ENCODE measurements at regions not wholly inside any gene's neighbourhood (a gene's known extent, or its start where the extent isn't known, plus 50 kb on each side); places are given as distances from the start of the nearest gene placed in this dataset.

DNA sequence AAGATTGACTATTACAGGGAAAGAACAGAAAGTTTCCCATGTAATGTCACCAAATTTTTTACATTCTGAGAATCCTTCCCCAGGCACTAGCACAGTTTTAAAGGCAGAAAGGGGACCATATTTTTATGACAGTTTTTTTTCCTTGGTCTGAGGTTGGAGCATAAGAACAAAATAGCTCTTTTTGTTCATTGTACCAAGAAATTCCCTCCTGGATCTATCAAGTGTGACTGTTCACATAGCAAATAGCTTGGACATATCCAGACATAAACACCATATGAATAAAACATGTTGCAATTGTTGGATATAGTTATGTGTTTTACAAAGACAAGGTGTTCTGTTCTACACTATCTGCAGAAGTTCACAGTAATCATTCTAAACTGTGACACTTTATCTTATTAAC, 182.4 kb upstream of the ADGRL2 start:
- no peak for DNase-seq (ENCODE audit: low spot score)

DNA sequence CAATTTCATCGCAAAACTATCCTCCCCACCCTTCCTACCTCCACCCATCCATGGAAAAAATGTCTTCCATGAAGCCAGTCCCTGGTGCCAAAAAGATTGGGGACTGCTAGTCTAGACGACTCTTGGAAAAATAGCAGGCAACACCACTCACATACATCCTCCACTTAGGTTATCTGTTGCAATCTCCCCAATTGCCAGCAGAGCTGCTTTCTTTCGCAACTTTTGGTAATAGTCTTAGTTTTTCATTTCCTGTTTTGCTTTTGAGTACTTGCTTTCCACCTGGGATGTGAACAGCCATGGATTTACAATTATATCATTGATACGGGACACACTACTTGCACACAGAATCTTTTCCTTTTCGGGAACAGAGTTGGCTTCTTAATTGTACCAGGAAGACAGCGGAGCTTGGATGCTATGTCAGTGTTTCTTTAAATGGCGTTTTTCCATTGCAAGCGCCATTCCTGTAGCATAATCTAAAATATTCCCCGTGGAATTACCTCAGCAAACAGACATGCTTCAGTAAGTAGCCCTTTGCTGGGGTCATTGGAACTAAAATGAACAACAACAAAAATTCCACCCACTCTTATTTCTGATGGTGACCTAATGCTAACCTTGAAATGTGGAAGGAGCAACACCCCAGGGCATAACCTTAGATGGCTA, 183.3 kb upstream of the ADGRL2 start:
- no peak for DNase-seq (ENCODE audit: low spot score)

DNA sequence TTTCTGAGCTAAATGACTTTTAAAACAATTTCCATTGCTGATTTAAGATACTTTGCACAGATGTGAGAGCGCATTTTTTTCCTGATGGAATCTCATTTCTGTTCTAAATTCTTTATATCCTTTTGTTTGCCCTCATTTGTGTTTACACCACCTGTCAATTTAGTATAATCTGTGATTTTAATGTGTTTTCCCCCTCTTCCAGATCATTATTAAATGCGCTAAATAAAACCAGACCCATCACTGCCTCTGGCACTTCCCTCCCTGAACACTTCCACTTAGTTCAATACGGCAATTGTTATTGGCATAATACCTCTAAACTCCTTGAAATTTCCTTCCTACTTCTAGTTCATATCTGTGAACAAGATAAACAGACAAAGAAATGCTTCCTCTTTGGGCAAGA, 186.9 kb upstream of the ADGRL2 start:
- DNase-seq (ENCODE audit: low spot score), result no peak

DNA sequence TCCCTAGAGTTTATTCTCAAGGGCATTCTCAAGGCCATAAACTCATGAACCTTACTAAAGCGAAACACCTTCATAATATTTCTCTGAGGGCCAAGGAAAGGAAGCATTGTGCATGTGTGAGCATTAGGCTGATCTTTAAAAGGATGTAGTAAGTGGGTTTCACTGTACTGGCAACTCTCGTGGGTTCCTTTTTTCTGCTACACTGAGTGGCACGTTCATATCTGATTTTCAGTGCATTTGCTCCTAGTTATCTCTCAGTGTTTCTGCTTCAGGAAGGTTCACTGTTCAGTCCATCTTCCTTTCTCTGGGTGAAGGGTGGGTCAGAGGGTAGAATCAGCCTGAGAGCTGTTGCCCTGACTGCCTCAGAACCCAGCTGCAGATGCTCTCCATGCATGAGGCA, 192.8 kb upstream of the ADGRL2 start:
- DNase-seq (ENCODE audit: low spot score), result no peak

DNA sequence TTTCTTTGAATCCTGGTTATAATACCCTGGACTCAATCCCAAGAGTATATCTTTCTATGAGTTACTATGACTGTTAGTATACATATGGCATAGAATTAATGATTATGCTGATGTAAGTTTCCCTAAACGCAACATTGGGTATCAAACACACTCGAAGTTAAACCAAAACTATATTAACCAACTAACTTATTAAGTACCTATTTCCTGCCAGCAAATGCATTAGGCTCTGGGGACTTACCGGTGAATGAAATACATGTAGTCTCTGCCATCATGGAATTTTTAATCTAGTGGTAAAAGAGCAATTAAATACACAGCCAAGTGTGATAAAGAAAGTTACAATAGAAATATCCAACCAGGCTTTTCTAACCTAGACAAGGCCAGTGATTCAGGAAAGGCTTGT, 193.6 kb upstream of the ADGRL2 start:
- no peak for DNase-seq (ENCODE audit: low spot score)

DNA sequence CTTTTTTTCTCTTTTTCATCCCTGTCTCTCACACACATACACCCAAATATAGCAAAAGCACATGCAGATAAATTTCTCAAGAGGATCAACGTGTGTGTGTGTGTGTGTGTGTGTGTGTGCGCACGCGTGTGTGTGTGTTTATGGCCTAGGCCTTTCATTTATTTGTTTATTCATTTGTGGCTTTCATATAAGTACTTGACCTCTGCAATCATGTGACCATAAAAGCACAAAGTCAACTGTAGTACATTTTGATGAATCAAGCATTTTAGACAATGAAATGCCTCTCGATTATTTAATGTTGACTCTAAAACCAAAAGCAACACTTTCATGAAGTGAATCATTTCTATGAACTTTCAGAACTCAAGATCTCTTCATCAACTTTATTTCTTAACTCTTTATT, 194.1 kb upstream of the ADGRL2 start:
- DNase-seq (ENCODE audit: low spot score), result no peak

DNA sequence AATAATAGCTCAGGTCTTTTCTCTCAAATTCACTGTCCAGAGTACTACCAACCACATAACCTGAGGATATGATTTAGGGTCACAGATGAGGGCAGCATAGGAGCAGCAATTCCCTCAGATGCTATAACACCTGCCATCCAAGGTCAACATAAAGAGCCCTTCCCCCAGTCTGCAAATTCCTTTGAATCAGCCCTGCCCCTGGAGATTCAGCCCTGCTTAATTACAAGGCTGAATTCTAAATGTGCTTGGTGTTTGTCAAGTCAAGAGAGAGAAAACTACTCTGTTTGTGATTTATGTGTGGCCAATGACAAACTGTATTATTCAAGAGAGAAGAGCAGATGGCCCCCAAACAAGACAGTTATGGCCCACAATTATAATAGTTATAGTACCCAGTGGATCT, 195.7 kb upstream of the ADGRL2 start:
- DNase-seq (ENCODE audit: low spot score), result no peak

DNA sequence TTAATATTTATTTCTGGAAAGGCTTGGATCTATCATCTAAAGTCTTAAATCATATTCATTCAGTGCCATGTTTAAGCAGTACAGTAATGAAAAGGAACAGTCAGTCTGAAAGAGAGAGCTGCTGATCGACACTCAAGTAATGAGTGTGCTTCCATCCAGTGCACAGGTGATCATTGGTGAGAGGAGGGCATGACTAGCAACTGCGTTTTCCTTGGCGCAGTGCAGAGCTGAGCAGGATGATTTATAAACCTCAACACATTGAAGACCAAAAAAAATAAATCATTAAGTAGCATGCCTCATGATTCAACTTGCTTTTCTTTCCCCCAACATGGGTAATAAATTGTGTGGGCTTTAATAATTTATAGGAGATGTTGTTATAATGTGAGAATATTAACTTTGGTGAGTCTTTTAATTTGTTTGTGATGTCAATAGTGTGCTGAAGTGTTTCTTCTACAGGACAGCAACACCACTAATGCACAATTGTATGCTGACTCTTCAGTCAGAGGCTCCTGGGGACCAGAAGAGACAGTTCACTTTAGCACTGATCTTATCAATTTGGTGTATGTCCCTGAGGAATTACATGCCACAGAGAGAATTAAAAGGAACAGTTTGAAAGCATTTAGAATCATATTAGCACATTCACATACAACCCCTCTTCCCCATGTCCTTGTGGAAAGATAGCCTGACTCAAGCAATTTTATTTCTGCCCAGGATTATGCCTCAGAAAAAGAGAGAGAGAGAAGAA, 199.7 kb upstream of the ADGRL2 start:
- DNase-seq (ENCODE audit: low spot score), result no peak

DNA sequence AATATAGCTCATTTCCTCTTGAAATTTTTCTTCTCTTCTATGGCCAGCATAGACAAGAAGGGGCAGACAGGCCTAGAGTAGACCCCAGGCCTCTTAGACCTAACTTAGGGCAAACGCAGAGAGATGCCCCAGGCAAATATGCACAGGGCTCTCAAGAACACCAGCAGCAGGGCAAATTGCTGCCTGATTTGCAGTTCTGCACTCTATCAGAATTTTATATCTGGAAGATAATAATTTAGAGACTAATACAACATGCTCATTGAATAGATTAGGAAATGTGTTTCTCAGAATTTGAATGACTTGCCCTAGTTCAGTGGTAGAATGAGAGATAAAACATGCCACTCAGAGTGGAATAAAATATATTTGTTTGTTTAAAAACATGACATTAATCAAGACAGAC, 200.4 kb upstream of the ADGRL2 start:
- no peak for DNase-seq (ENCODE audit: low spot score)

DNA sequence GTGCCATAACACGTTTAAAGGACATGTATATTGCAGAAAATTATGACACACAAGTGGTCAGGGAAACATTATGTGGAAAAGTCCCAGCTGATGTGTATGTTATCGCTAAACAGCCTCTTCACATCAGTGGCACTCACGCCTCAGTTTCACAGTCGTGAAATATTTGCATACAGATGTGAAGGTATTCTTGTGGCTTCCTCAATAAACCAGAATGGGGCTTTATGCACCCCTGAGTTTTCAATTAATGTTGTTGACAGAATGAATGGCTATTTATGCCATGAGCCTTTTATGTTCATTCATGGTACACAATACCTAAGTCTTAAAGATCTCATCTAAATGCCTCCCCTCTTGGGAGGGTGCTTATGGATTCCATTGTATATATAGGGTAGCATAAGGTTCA, 202.1 kb upstream of the ADGRL2 start:
- no peak for DNase-seq (ENCODE audit: low spot score)

DNA sequence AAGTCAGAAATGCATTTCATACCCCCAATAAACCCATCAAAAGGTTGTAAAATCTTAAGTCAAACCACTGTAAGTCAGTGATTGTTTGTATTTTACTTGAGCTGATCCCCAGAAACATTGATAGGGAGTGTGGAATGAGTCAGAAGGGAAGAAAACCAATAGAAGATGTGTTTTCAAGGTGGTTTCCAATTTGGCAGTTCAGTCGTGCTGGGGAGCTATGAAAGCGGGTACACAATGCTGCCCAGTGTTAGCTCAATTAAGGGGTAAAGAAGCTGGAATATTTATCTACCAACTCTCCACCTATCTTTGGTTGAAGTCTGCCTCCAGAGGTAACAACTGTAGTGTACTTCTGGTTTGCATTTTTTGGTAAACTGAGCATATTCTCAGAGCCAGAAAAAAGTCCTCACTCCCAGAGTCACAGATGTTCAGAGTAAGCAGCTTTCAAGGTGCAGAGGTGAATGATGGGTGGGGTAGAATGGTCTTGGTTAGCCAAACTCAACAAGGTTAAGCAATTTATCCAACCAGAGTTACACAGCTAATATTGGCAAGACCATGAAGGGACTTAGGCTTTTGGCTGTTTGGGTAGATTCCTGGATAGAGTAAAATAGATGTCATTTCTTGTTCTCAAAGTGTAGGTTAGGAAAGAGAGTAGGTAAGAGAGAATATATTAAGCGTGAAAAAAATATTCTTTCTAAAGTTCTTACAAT, 202.9 kb upstream of the ADGRL2 start:
- no peak for DNase-seq (ENCODE audit: low spot score)

DNA sequence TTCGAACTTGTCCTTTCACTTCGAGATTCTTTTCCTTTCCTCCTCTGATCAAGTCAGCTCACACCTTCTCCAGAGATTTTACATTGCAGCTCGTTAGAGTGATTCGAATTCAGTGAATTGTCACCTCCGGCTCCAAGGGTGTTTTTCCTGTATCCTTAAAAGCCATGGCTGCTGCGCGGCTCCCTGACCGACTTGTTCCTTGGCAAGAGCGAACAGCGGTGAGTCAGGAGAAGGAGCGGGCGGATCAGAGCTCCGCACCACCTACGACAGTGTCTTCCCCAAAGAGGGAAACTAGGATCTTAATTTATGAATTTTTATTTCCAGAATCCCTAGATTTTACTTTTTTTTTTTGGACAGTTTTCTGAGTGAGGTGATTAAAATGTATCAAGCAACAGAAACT, 204.4 kb upstream of the ADGRL2 start:
- no peak for DNase-seq (ENCODE audit: low spot score)

DNA sequence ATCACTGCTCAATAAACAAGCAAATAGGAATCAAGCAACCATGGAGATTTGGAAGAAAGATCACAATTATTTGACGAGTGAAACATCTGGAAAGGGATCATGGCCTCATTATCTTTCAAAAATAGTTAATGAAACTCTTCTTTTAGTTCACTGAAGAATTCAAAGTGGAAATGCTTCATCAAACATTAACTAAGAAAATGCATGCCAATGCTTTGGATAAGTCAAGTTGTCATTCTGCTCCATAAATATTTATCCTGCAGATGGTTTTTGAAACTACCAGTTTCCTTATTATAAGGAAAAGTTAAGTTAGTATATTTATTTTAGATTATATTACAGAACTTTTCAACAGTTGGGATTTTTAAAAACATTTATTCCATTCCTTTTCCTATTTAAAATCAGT, 206.5 kb upstream of the ADGRL2 start:
- DNase-seq (ENCODE audit: low spot score), result no peak

DNA sequence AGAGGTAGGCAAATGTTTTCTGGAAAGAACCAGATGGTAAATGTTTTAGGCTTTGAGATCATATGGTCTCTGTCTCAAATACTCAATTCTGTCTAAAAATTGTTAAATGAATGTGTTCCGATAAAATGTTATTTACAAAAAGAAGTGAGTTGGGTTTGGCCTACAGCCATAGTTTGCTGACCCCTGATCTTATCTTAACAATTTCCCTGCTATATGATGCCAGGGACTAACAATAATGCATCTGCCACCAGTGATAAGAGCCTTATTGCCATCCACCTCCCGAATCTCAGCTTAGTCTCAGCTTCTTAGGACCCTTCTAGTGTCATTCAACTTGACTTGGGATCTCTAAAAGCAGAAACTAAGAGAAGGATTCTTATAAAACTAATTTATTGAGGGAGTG, 208.5 kb upstream of the ADGRL2 start:
- DNase-seq (ENCODE audit: low spot score), result no peak

DNA sequence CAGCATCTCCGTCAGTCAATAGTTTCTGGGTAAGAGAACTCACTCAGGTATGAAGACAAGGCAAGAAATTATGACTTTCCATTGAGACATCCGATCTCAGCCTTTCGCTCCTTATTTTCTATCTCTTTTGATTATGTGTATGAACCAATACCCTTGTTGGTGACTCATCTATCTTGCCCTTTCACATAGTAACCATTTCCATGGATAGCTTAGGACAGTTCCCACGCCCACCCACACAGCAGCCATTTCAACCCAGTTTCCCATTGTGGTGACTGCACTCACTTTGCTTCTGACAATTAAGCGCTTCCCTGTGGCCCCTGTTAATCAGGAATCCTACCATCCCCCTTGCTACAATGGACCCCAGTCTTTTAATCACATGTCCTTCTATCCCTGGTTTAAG, 210.6 kb upstream of the ADGRL2 start:
- DNase-seq (ENCODE audit: low spot score), result no peak

DNA sequence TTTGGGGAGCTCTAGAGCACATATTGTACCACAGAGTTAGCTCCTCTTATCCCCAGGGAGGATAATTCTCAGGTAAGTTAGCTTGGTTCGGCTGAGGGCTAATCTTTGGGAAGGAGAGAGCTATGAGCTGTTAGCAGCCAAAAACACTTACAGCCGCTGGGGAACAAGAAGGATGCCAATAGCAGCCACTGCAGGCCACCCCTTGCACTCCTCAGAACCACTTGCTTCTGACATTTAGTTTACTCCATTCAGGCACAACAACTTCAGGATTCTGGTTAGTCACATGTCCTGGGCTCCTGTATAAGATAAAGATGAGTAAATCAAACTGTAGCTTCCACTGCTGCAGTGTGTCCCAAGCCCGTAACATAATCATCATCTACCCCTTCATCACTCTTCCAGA, 212.6 kb upstream of the ADGRL2 start:
- DNase-seq (ENCODE audit: low spot score), result no peak

DNA sequence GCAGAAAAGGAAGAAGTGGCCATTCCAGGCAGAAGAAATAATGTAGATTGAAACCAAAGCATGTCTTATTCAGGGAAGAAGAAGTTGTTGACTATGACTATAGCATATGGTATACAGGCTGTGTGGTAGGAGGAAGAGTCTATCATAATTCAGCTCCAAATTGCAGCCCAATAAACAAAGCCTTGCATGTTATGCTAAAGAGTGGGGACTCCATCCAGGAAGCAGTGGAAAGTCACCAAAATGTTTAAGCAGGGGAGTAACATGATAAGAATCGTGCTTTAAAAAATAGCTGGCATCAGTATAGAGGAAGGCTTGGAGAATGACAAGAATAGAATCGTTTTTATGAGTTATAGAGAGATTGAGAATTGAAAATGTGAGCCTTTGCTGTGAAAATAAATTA, 213.3 kb upstream of the ADGRL2 start:
- DNase-seq (ENCODE audit: low spot score), result no peak

DNA sequence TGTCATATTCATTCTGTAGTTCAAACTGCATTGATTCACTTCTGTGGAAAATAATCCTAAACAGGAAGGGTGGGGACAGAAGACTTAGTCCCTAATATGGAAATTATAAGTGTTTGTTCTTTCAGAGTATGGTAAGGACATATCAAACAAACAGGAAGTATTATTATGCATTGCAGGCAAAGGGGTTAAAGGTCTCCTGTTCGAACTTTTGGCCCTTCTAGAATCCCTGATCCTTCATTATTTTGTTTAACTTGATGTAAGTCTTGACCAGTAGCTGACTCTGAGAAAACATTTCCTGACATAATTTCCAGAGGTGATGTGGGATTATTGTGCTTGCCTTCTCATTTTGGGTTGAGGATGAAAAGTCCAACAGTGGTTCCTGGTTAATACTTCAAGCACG, 215.4 kb upstream of the ADGRL2 start:
- no peak for DNase-seq (ENCODE audit: low spot score)

DNA sequence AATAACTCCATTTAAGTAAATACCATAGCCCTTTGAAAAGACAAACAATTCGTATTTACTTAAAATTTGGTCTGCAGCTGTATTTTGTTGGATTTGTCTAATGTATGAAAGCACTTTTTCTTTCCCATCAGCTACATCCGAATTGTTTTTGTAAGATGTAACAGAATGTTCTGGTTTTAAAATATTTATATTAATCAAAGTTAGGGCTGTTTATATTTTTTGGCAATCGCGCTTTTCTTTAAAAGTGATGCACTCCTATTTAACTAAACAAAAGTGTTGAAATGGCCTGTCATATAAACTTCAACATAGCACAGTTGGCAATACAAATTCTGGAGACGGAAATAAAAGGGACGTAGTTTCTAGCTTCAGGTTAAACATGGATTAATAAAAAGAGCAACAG, 216.3 kb upstream of the ADGRL2 start:
- no peak for DNase-seq (ENCODE audit: low spot score)

DNA sequence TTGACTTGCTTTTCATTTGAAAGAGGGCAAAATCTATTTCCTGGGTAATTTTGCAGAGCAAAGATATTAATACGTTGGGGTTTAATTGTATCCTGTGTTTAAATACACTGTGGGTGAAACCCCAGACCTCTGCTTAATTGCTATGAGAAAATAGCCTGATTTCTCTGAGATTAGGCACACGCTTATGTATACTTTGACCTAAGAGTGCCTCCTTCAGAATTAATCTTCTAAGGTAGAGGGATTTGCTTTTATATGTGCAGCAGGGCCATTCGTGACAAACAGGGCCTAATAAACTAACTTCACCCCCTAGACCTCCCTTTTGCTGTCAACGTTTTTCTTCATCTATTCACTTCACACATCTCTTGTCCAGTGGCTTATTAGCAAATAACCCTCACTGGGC, 216.9 kb upstream of the ADGRL2 start:
- no peak for DNase-seq (ENCODE audit: low spot score)

DNA sequence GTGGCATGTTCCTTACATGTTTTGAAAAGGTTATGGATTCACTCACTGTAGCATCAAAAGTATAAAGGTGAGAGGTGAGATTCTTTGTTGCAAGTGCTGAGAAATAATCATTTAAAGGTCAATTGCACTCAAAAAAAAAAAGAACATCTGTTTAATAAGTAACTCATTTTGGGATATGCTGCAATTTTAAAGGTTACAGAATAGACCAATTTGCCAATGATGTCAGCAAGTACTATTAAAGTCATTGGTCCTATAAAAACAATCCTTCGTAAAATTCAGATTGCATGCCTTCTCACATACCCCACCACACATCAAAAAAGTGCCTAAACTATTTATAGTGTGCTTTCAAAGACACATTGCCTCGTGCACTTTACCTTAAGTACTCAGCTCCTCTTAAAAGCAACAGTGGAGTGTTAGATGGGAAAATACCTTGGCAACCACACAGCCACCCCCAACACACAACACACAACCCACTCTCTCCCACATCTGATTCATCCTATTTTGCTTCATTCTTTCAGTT, 218.2 kb upstream of the ADGRL2 start:
- no peak for DNase-seq (ENCODE audit: low spot score)

DNA sequence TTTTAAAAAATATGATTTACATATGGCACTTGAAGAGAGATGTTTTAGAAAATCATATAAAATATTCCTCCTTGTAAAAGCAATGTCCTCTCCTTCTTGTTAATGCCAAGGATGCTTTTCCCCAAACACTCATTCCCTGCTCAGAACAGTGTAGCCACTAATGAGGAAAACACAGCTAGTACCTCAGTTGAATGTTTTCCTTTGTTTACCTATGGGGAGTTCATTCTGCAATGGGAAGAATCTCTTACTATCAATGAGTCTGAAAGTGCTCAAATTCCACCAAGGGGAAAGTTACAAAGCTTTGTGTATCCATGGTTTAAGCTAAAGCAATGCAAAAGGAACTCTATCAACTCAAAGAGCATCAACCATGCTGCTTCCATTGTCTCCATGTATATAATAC, 221.9 kb upstream of the ADGRL2 start:
- DNase-seq (ENCODE audit: low spot score), result no peak
